HL-60 (cell line): ENCODE measurements at regions not wholly inside any gene's neighbourhood (a gene's known extent, or its start where the extent isn't known, plus 50 kb on each side); places are given as distances from the start of the nearest gene placed in this dataset.
"Not testable (repeated sequence)": the region's sequence is repeated elsewhere in the genome, so short reads cannot be mapped to it uniquely, and the experiment has no call there.

Experiments
- DNase-seq, 2 experiments: peaks; one replicate each; pipeline ENCODE4 v3.0.0-alpha.2; 2010 to 2020; ENCODE audit warnings: low read depth in 1 of 2, low spot score in 1 of 2
- H3K27ac ChIP-seq: fragments of 250-450 bp; sonication (Bioruptor Pico); replicated peaks from 2 replicates; pipeline ENCODE4 v1.5.1; 2020; ENCODE audit warnings: mild to moderate bottlenecking, moderate library complexity
- H3K27me3 ChIP-seq: fragments of 250-450 bp; sonication (Bioruptor Pico); 2 replicates; pipeline ENCODE4 v1.5.1; 2021; ENCODE audit warnings: mild to moderate bottlenecking, moderate library complexity; ENCODE audit not compliant: insufficient read depth, poor library complexity, severe bottlenecking
- H3K4me3 ChIP-seq: replicated peaks from 2 replicates; pipeline ENCODE4 v1.5.1; 2011; ENCODE audit warnings: mild to moderate bottlenecking, control low read depth, low read length; ENCODE audit not compliant: insufficient read depth
- GABPA ChIP-seq: IDR thresholded peaks from 2 replicates; pipeline ENCODE4 v1.6.1; 2012; ENCODE audit warnings: low read depth
- POLR2AphosphoS5 ChIP-seq: IDR thresholded peaks from 2 replicates; pipeline ENCODE4 v1.6.1; 2012; ENCODE audit warnings: low read depth
- SPI1 ChIP-seq: IDR thresholded peaks from 2 replicates; pipeline ENCODE4 v1.6.1; 2012; ENCODE audit warnings: low read depth, mild to moderate bottlenecking, borderline replicate concordance
- TF ChIP-seq, protein P1 (sequence below): IDR thresholded peaks from one replicate; pipeline ENCODE4 v1.5.1; 2011; ENCODE audit warnings: low read length, control low read depth, inconsistent platforms; ENCODE audit not compliant: insufficient read depth
- TF ChIP-seq, protein P2 (sequence below): IDR thresholded peaks from 2 replicates; pipeline ENCODE4 v1.6.1; 2012; ENCODE audit warnings: low read depth; ENCODE audit not compliant: insufficient replicate concordance

- TF ChIP-seq SPI1 (no peak), GABPA (no peak), POLR2AphosphoS5 (no peak)
- TF ChIP-seq, protein P1, sequence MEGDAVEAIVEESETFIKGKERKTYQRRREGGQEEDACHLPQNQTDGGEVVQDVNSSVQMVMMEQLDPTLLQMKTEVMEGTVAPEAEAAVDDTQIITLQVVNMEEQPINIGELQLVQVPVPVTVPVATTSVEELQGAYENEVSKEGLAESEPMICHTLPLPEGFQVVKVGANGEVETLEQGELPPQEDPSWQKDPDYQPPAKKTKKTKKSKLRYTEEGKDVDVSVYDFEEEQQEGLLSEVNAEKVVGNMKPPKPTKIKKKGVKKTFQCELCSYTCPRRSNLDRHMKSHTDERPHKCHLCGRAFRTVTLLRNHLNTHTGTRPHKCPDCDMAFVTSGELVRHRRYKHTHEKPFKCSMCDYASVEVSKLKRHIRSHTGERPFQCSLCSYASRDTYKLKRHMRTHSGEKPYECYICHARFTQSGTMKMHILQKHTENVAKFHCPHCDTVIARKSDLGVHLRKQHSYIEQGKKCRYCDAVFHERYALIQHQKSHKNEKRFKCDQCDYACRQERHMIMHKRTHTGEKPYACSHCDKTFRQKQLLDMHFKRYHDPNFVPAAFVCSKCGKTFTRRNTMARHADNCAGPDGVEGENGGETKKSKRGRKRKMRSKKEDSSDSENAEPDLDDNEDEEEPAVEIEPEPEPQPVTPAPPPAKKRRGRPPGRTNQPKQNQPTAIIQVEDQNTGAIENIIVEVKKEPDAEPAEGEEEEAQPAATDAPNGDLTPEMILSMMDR, result no peak
- TF ChIP-seq, protein P2, sequence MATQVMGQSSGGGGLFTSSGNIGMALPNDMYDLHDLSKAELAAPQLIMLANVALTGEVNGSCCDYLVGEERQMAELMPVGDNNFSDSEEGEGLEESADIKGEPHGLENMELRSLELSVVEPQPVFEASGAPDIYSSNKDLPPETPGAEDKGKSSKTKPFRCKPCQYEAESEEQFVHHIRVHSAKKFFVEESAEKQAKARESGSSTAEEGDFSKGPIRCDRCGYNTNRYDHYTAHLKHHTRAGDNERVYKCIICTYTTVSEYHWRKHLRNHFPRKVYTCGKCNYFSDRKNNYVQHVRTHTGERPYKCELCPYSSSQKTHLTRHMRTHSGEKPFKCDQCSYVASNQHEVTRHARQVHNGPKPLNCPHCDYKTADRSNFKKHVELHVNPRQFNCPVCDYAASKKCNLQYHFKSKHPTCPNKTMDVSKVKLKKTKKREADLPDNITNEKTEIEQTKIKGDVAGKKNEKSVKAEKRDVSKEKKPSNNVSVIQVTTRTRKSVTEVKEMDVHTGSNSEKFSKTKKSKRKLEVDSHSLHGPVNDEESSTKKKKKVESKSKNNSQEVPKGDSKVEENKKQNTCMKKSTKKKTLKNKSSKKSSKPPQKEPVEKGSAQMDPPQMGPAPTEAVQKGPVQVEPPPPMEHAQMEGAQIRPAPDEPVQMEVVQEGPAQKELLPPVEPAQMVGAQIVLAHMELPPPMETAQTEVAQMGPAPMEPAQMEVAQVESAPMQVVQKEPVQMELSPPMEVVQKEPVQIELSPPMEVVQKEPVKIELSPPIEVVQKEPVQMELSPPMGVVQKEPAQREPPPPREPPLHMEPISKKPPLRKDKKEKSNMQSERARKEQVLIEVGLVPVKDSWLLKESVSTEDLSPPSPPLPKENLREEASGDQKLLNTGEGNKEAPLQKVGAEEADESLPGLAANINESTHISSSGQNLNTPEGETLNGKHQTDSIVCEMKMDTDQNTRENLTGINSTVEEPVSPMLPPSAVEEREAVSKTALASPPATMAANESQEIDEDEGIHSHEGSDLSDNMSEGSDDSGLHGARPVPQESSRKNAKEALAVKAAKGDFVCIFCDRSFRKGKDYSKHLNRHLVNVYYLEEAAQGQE, result no peak
- no peak for DNase-seq
- Histone ChIP-seq H3K27me3 (no peaks in the 10 kb centered on the region), H3K4me3 (no peak overlapping the region), H3K27ac (no peak overlapping the region)
Observed at GRCh38 chrX:104469771-104470170, 96.2 kb upstream of the IL1RAPL2 start.

- H3K27me3 ChIP-seq, result no peaks in the 10 kb centered on the region
- TF ChIP-seq GABPA (no peak), SPI1 (no peak), POLR2AphosphoS5 (no peak)
- TF ChIP-seq, protein P2, result no peak
- TF ChIP-seq, protein P1, result no peak
- no peak for DNase-seq
- H3K27ac ChIP-seq, result no peak overlapping the region
- no peak overlapping the region for H3K4me3 ChIP-seq
Observed at GRCh38 chrX:104459796-104460195, 106.2 kb upstream of the IL1RAPL2 start.

DNA sequence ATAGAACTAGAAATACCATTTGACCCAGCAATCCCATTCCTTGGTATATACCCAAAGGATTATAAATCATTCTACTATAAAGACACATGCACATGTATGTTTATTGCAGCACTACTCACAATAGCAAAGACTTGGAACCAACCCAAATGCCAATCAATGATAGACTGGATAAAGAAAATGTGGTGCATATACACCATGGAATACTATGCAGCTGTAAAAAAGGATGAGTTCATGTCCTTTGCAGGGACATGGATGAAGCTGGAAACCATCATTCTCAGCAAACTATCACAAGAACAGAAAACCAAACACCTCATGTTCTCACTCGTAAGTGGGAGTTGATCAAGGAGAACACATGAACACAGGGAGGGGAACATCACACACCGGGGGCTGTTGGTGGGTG, 108.9 kb upstream of the IL1RAPL2 start:
- not testable (repeated sequence) for H3K27me3 ChIP-seq, H3K4me3 ChIP-seq

DNA sequence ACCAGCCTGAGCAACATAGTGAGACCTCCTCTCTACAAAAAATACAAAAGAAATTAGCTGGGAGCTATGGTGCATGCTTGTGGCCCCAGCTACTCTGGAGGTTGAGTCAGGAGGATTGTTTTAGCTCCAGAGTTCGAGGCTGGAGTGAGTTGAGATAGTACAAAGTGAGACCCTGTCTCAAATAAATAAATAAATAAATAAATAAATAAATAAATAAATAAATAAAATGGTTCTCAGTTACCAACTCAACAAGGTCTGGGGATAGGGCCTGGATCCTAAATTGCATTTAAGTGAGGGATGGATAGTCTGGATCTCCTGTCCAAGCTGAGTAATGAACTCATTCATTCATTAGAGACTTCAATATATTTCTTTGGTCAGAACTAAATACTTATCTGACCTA, 115.7 kb upstream of the IL1RAPL2 start:
- no peaks in the 10 kb centered on the region for H3K27me3 ChIP-seq
- TF ChIP-seq POLR2AphosphoS5, result no peak
- no peak for TF ChIP-seq SPI1
- TF ChIP-seq, protein P2, result no peak
- TF ChIP-seq, protein P1, result no peak
- no peak for TF ChIP-seq GABPA
- no peak overlapping the region for H3K4me3 ChIP-seq
- DNase-seq, result no peak
- H3K27ac ChIP-seq, result no peak overlapping the region

More for the DNA sequence above, 108.9 kb upstream of the IL1RAPL2 start:
- H3K27ac ChIP-seq, DNase-seq: not testable (repeated sequence)
